K562 (cell line): ENCODE measurements at regions not wholly inside any gene's neighbourhood (a gene's known extent, or its start where the extent isn't known, plus 50 kb on each side); places are given as distances from the start of the nearest gene placed in this dataset.
"Not testable (repeated sequence)": the region's sequence is repeated elsewhere in the genome, so short reads cannot be mapped to it uniquely, and the experiment has no call there.

Experiments
- ATAC-seq: fragments of 200-7000 bp; cut with Tn5 transposase; 3 replicates; pipeline ENCODE4 v1.9.1; 2020; ENCODE audit warnings: moderate library complexity
- BruUV-seq: library from RNA; stranded (reverse); fragments of 400-500 nt; replicated peaks from 2 replicates; lab custom pipeline; 2021; lab: Mats Ljungman, UMichigan
- CTCF ChIA-PET: fragments of 300-600 bp; formaldehyde crosslinking; extraction: SDS; loops from one replicate; lab custom pipeline; 2021; ENCODE audit warnings: low intra/inter-chr PET ratio; lab: Yijun Ruan, JAX
- POLR2A ChIA-PET: fragments of 300-600, 350-650 bp; sonication (Branson Sonifier 250); formaldehyde crosslinking; extraction: SDS; loops from one replicate; lab custom pipeline; 2021; ENCODE audit warnings: antibody characterized with exemption, inconsistent platforms; lab: Yijun Ruan, JAX
- DNase-seq, 4 experiments: peaks; one replicate each; pipeline versions ENCODE4 v3.0.0 to v3.0.0-alpha.2; 2011 to 2018; ENCODE audit warnings: low spot score in 3 of 4, mixed read lengths in 3 of 4; ENCODE audit errors: extremely low read depth in 1 of 4
- FAIRE-seq: peaks from 2 replicates; lab custom pipeline; 2011; peaks lifted over from hg19 to GRCh38; lab: Jason Lieb, UNC
- H2AFZ ChIP-seq: 2 replicates; pipeline ENCODE4 v1.6.0; 2011; ENCODE audit warnings: low read depth, low read length, control low read depth, inconsistent platforms
- H3K27ac ChIP-seq: fragments of 200-600 bp; 3 replicates; pipeline ENCODE4 v1.8.0; 2011; ENCODE audit warnings: low read depth, mild to moderate bottlenecking, control low read depth, inconsistent platforms, low read length, moderate library complexity, mixed read lengths; ENCODE audit errors: extremely low read depth
- H3K27me3 ChIP-seq, 2 experiments: fragments of 300-600 bp in 1 of 2; 2 replicates in 1 of 2; 3 replicates in 1 of 2; pipeline versions ENCODE4 v1.6.0 to v1.8.0; 2011; ENCODE audit warnings: inconsistent platforms in 2 of 2, low read length in 2 of 2, mild to moderate bottlenecking in 1 of 2, mixed read lengths in 1 of 2, moderate library complexity in 1 of 2; ENCODE audit not compliant: control insufficient read depth in 2 of 2, insufficient read depth in 2 of 2
- H3K36me3 ChIP-seq: fragments of 300-600 bp; 3 replicates; pipeline ENCODE4 v1.8.0; 2011; ENCODE audit warnings: mild to moderate bottlenecking, low read length, inconsistent platforms; ENCODE audit not compliant: control insufficient read depth, insufficient read depth
- H3K4me1 ChIP-seq, 2 experiments: fragments of 200-600 bp in 1 of 2; replicated peaks in 1 of 2; 2 replicates in 1 of 2; 3 replicates in 1 of 2; pipeline versions ENCODE4 v1.5.1 to v1.8.0; 2011; ENCODE audit warnings: inconsistent platforms in 2 of 2, low read length in 2 of 2, mild to moderate bottlenecking in 1 of 2, mixed read lengths in 1 of 2, moderate library complexity in 1 of 2; ENCODE audit not compliant: control insufficient read depth in 2 of 2, insufficient read depth in 2 of 2
- H3K4me2 ChIP-seq: 2 replicates; pipeline ENCODE4 v1.6.1; 2011; ENCODE audit warnings: low read length, control low read depth, inconsistent platforms, mixed read lengths; ENCODE audit not compliant: insufficient read depth
- H3K4me3 ChIP-seq: fragments of 200-600 bp; sonication (generic), shearing (Covaris generic); 2 replicates; pipeline ENCODE4 v1.5.1; 2016; ENCODE audit warnings: control low read depth, inconsistent platforms
- H3K79me2 ChIP-seq: fragments of 200-600 bp; 3 replicates; pipeline ENCODE4 v1.8.0; 2011; ENCODE audit warnings: low read length, inconsistent platforms; ENCODE audit not compliant: control insufficient read depth, insufficient read depth
- H3K9ac ChIP-seq, 2 experiments: 2 replicates each; pipeline versions ENCODE4 v1.6.0 to v1.6.1; 2011; ENCODE audit warnings: low read depth in 2 of 2, low read length in 2 of 2, control low read depth in 1 of 2, inconsistent platforms in 1 of 2, mild to moderate bottlenecking in 1 of 2, mixed read lengths in 1 of 2; ENCODE audit not compliant: insufficient read depth in 1 of 2
- H3K9me1 ChIP-seq: one replicate; pipeline ENCODE4 v1.6.0; 2011; ENCODE audit warnings: inconsistent platforms, mild to moderate bottlenecking, low read length, moderate library complexity; ENCODE audit not compliant: control insufficient read depth, insufficient read depth
- H3K9me3 ChIP-seq: replicated peaks from 2 replicates; pipeline ENCODE4 v1.5.1; 2011; ENCODE audit warnings: low read depth, low read length, inconsistent platforms; ENCODE audit not compliant: control insufficient read depth, insufficient read depth
- H4K20me1 ChIP-seq: replicated peaks from 2 replicates; pipeline ENCODE4 v1.6.1; 2011; ENCODE audit warnings: low read length, inconsistent platforms, mixed read lengths; ENCODE audit not compliant: control insufficient read depth, insufficient read depth
- BHLHE40 ChIP-seq: IDR thresholded peaks from 2 replicates; pipeline ENCODE4 v1.6.1; 2011; ENCODE audit warnings: low read length, improper control_type of control experiment
- FOXJ3 ChIP-seq: sonication (generic); formaldehyde crosslinking; IDR thresholded peaks from 2 replicates; pipeline ENCODE4 v1.4.0; 2020; ENCODE audit warnings: mild to moderate bottlenecking, missing genetic modification reagents
- ZNF76 ChIP-seq: fragments of 250-450 bp; sonication (Bioruptor Pico); IDR thresholded peaks from 2 replicates; pipeline ENCODE4 v1.4.0; 2020; ENCODE audit warnings: mild to moderate bottlenecking, moderate library complexity, borderline replicate concordance
- WGBS: fragments of 100-300 bp; shearing (Covaris generic); methylation state at CpG from one replicate; pipeline ENCODE4 v1.1.6; 2016; ENCODE audit warnings: low coverage, mixed read lengths; ENCODE audit not compliant: insufficient coverage; ENCODE audit errors: missing lambda C conversion rate; 5-methylcytosine and 5-hydroxymethylcytosine counted together
- in situ Hi-C: fragments of 300-500 bp; cut with MboI; formaldehyde crosslinking; loops from 4 replicates; pipeline ENCODE4 v1.15.0; 2018; ENCODE audit warnings: inconsistent platforms, mixed read lengths
- intact Hi-C: fragments of 100-400 bp; cut with micrococcal nuclease; formaldehyde crosslinking; loops from 2 replicates; pipeline ENCODE4 v1.14.2; 2022
- TF ChIP-seq, protein P1 (sequence below): fragments of 450-650 bp; formaldehyde crosslinking; IDR thresholded peaks from 2 replicates; pipeline ENCODE4 v1.4.0; 2020; ENCODE audit warnings: mild to moderate bottlenecking, moderate library complexity
- TF ChIP-seq, protein P2 (sequence below): sonication (generic); formaldehyde crosslinking; IDR thresholded peaks from 2 replicates; pipeline ENCODE4 v1.8.1; 2023; ENCODE audit warnings: mild to moderate bottlenecking, missing genetic modification reagents

DNA sequence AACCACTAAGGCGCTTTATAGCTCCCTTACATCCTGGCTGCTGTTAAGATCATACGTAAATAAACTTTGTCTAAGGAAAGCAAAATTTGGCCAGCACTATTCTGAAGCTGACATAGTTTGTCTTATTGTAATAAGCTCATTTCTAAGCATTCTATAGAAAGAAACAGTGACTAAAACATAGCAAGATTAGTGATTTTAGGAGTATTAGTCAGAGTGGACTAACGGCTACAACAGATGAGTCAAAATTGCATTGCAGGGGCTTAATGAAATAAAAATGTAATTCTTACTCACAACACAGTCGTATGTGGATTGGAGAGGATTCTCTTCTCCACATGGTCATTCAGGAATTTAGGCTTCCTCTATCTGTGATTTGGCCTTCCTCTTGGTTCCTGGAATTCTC is 347.6 kb downstream of the GADD45G start (continued):
- TF ChIP-seq, protein P1, sequence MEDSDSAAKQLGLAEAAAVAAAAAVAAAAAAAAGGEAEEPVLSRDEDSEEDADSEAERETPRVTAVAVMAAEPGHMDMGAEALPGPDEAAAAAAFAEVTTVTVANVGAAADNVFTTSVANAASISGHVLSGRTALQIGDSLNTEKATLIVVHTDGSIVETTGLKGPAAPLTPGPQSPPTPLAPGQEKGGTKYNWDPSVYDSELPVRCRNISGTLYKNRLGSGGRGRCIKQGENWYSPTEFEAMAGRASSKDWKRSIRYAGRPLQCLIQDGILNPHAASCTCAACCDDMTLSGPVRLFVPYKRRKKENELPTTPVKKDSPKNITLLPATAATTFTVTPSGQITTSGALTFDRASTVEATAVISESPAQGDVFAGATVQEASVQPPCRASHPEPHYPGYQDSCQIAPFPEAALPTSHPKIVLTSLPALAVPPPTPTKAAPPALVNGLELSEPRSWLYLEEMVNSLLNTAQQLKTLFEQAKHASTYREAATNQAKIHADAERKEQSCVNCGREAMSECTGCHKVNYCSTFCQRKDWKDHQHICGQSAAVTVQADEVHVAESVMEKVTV (CRISPR knock-in tag) = no peak
- TF ChIP-seq, protein P2, sequence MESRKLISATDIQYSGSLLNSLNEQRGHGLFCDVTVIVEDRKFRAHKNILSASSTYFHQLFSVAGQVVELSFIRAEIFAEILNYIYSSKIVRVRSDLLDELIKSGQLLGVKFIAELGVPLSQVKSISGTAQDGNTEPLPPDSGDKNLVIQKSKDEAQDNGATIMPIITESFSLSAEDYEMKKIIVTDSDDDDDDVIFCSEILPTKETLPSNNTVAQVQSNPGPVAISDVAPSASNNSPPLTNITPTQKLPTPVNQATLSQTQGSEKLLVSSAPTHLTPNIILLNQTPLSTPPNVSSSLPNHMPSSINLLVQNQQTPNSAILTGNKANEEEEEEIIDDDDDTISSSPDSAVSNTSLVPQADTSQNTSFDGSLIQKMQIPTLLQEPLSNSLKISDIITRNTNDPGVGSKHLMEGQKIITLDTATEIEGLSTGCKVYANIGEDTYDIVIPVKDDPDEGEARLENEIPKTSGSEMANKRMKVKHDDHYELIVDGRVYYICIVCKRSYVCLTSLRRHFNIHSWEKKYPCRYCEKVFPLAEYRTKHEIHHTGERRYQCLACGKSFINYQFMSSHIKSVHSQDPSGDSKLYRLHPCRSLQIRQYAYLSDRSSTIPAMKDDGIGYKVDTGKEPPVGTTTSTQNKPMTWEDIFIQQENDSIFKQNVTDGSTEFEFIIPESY (CRISPR knock-in tag) = no peak
- TF ChIP-seq FOXJ3 = no peak
- no peak for TF ChIP-seq ZNF76 (CRISPR knock-in tag)
- no peak for TF ChIP-seq BHLHE40

DNA sequence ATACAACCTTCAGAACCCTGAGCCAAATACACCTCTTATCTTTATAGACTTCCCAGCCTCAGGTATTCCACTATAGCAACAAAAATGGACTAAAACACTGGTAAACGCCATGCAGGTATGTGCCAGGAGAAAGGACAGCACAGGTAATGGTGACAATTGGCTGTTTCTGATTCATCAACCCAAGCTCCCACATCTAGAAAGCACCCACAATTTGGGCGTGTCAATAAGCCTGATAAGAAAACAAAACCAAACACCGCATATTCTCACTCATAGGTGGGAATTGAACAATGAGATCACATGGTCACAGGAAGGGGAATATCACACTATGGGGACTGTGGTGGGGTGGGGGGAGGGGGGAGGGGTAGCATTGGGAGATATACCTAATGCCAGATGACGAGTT is 348.5 kb downstream of the GADD45G start:
- ATAC-seq, CTCF ChIA-PET, H3K27me3 ChIP-seq, BruUV-seq, H3K9ac ChIP-seq, H3K4me3 ChIP-seq, H3K4me1 ChIP-seq, H4K20me1 ChIP-seq, POLR2A ChIA-PET, H3K79me2 ChIP-seq, H3K27ac ChIP-seq, H2AFZ ChIP-seq, H3K4me2 ChIP-seq, intact Hi-C loops, H3K9me1 ChIP-seq, in situ Hi-C loops, H3K9me3 ChIP-seq, FAIRE-seq, H3K36me3 ChIP-seq, DNase-seq: not testable (repeated sequence)
- 0% methylated on average over 3 of the region's 4 CpGs for WGBS
